ENCODE measurements at regions not wholly inside any gene's neighbourhood (a gene's known extent, or its start where the extent isn't known, plus 50 kb on each side); places are given as distances from the start of the nearest gene placed in this dataset.

- ATAC-seq (no peak), DNase-seq (ENCODE audit: low read depth, low spot score) (no peak)
- H3K36me3 ChIP-seq (ENCODE audit: control insufficient read depth, insufficient read depth, low read length) = no peaks in the 10 kb centered on the region
- H3K9me3 ChIP-seq (ENCODE audit: control insufficient read depth, insufficient read depth, low read depth, low read length) = no peaks in the 10 kb centered on the region
- no peaks in the 10 kb centered on the region for H3K27me3 ChIP-seq (ENCODE audit: control insufficient read depth, insufficient read depth, low read length)
- H3K4me1 ChIP-seq (ENCODE audit: control insufficient read depth, insufficient read depth, low read length) = no peaks in the 10 kb centered on the region
- BruUV-seq (replicated peaks) = no TSS peak
- TF ChIP-seq, protein P1, sequence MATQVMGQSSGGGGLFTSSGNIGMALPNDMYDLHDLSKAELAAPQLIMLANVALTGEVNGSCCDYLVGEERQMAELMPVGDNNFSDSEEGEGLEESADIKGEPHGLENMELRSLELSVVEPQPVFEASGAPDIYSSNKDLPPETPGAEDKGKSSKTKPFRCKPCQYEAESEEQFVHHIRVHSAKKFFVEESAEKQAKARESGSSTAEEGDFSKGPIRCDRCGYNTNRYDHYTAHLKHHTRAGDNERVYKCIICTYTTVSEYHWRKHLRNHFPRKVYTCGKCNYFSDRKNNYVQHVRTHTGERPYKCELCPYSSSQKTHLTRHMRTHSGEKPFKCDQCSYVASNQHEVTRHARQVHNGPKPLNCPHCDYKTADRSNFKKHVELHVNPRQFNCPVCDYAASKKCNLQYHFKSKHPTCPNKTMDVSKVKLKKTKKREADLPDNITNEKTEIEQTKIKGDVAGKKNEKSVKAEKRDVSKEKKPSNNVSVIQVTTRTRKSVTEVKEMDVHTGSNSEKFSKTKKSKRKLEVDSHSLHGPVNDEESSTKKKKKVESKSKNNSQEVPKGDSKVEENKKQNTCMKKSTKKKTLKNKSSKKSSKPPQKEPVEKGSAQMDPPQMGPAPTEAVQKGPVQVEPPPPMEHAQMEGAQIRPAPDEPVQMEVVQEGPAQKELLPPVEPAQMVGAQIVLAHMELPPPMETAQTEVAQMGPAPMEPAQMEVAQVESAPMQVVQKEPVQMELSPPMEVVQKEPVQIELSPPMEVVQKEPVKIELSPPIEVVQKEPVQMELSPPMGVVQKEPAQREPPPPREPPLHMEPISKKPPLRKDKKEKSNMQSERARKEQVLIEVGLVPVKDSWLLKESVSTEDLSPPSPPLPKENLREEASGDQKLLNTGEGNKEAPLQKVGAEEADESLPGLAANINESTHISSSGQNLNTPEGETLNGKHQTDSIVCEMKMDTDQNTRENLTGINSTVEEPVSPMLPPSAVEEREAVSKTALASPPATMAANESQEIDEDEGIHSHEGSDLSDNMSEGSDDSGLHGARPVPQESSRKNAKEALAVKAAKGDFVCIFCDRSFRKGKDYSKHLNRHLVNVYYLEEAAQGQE (IDR thresholded peaks at IDR 0.05; ENCODE audit: insufficient read depth in 1 of 2, low read depth in 2 of 2, low read length in 1 of 2) = no peak
- TF ChIP-seq, protein P2, sequence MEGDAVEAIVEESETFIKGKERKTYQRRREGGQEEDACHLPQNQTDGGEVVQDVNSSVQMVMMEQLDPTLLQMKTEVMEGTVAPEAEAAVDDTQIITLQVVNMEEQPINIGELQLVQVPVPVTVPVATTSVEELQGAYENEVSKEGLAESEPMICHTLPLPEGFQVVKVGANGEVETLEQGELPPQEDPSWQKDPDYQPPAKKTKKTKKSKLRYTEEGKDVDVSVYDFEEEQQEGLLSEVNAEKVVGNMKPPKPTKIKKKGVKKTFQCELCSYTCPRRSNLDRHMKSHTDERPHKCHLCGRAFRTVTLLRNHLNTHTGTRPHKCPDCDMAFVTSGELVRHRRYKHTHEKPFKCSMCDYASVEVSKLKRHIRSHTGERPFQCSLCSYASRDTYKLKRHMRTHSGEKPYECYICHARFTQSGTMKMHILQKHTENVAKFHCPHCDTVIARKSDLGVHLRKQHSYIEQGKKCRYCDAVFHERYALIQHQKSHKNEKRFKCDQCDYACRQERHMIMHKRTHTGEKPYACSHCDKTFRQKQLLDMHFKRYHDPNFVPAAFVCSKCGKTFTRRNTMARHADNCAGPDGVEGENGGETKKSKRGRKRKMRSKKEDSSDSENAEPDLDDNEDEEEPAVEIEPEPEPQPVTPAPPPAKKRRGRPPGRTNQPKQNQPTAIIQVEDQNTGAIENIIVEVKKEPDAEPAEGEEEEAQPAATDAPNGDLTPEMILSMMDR (IDR thresholded peaks at IDR 0.05) = no peak
- TF ChIP-seq SIN3A (IDR thresholded peaks at IDR 0.05; ENCODE audit: borderline replicate concordance, insufficient read depth, low read depth, low read length) = no peak
- TF ChIP-seq TCF7L2 (IDR thresholded peaks at IDR 0.05; ENCODE audit: low read depth, low read length) = no peak
- no peak for TF ChIP-seq POLR2AphosphoS5 (IDR thresholded peaks at IDR 0.05; ENCODE audit: low read depth, low read length)
- intact Hi-C loops (cut with micrococcal nuclease; ENCODE audit: unreplicated experiment) = no loop called here
- H3K27ac ChIP-seq (ENCODE audit: low read length) = no peak overlapping the region
- H3K4me3 ChIP-seq (ENCODE audit: low read depth in 2 of 2, low read length in 2 of 2) = no peak overlapping the region
- in situ Hi-C loops (cut with HindIII; ENCODE audit: low pct_unique_long_range_greater_than_20kb, low sequenced_read_pairs) = no loop called here
- CTCF ChIA-PET = no interaction called here
- POLR2A ChIA-PET = no interaction called here
Measured at GRCh38 chr11:38009932-38010331, 1411.9 kb upstream of the RAG2 start.

GRCh38 chr11:38006466-38006865 lies 1408.4 kb upstream of the RAG2 start:
- no peak overlapping the region for H3K27ac ChIP-seq (ENCODE audit: low read length)
- H3K4me1 ChIP-seq (ENCODE audit: control insufficient read depth, insufficient read depth, low read length) = no peaks in the 10 kb centered on the region
- in situ Hi-C loops (cut with HindIII; ENCODE audit: low pct_unique_long_range_greater_than_20kb, low sequenced_read_pairs) (no loop called here), intact Hi-C loops (cut with micrococcal nuclease; ENCODE audit: unreplicated experiment) (no loop called here)
- ChIA-PET CTCF (no interaction called here), POLR2A (no interaction called here)
- no peak for ATAC-seq
- no peak overlapping the region for H3K4me3 ChIP-seq (ENCODE audit: low read depth in 2 of 2, low read length in 2 of 2)
- no peaks in the 10 kb centered on the region for H3K9me3 ChIP-seq (ENCODE audit: control insufficient read depth, insufficient read depth, low read depth, low read length)
- TF ChIP-seq, protein P1 (IDR thresholded peaks at IDR 0.05; ENCODE audit: insufficient read depth in 1 of 2, low read depth in 2 of 2, low read length in 1 of 2) = no peak
- no peak for TF ChIP-seq SIN3A (IDR thresholded peaks at IDR 0.05; ENCODE audit: borderline replicate concordance, insufficient read depth, low read depth, low read length)
- TF ChIP-seq, protein P2 (IDR thresholded peaks at IDR 0.05) = no peak
- TF ChIP-seq TCF7L2 (IDR thresholded peaks at IDR 0.05; ENCODE audit: low read depth, low read length) = no peak
- TF ChIP-seq POLR2AphosphoS5 (IDR thresholded peaks at IDR 0.05; ENCODE audit: low read depth, low read length) = no peak
- no peak for DNase-seq (ENCODE audit: low read depth, low spot score)
- H3K36me3 ChIP-seq (ENCODE audit: control insufficient read depth, insufficient read depth, low read length) = no peaks in the 10 kb centered on the region
- no TSS peak for BruUV-seq (replicated peaks)
- H3K27me3 ChIP-seq (ENCODE audit: control insufficient read depth, insufficient read depth, low read length) = no peaks in the 10 kb centered on the region

All from Panc1 (cell line).